ENCODE measurements at regions not wholly inside any gene's neighbourhood (a gene's known extent, or its start where the extent isn't known, plus 50 kb on each side); places are given as distances from the start of the nearest gene placed in this dataset.

- TF ChIP-seq, protein P1, sequence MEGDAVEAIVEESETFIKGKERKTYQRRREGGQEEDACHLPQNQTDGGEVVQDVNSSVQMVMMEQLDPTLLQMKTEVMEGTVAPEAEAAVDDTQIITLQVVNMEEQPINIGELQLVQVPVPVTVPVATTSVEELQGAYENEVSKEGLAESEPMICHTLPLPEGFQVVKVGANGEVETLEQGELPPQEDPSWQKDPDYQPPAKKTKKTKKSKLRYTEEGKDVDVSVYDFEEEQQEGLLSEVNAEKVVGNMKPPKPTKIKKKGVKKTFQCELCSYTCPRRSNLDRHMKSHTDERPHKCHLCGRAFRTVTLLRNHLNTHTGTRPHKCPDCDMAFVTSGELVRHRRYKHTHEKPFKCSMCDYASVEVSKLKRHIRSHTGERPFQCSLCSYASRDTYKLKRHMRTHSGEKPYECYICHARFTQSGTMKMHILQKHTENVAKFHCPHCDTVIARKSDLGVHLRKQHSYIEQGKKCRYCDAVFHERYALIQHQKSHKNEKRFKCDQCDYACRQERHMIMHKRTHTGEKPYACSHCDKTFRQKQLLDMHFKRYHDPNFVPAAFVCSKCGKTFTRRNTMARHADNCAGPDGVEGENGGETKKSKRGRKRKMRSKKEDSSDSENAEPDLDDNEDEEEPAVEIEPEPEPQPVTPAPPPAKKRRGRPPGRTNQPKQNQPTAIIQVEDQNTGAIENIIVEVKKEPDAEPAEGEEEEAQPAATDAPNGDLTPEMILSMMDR (conservative IDR thresholded peaks at IDR 0.05; ENCODE audit: low read depth, low read length) = no peak
- TF ChIP-seq SMC3 (IDR thresholded peaks at IDR 0.05; ENCODE audit: low read depth, low read length) (no peak), POLR2A (IDR thresholded peaks at IDR 0.05; ENCODE audit: low read depth, low read length) (no peak), RCOR1 (IDR thresholded peaks at IDR 0.05; ENCODE audit: insufficient replicate concordance, low read length) (no peak), RAD21 (IDR thresholded peaks at IDR 0.05; ENCODE audit: low read length) (no peak), RFX5 (IDR thresholded peaks at IDR 0.05; ENCODE audit: low read depth, low read length) (no peak)
- TF ChIP-seq, protein P2, sequence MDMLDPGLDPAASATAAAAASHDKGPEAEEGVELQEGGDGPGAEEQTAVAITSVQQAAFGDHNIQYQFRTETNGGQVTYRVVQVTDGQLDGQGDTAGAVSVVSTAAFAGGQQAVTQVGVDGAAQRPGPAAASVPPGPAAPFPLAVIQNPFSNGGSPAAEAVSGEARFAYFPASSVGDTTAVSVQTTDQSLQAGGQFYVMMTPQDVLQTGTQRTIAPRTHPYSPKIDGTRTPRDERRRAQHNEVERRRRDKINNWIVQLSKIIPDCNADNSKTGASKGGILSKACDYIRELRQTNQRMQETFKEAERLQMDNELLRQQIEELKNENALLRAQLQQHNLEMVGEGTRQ (IDR thresholded peaks at IDR 0.05; ENCODE audit: low read depth, low read length) = no peak
Measured at GRCh38 chr1:235918032-235918431, 51.3 kb upstream of the LYST start.
